ENCODE measurements at regions not wholly inside any gene's neighbourhood (a gene's known extent, or its start where the extent isn't known, plus 50 kb on each side); places are given as distances from the start of the nearest gene placed in this dataset.

GRCh38 chr5:178796165-178796945 lies 63.4 kb upstream of the ZNF354B start:
- TF ChIP-seq CTCF (IDR thresholded peaks at IDR 0.05): no peak
- TF ChIP-seq POLR2A (IDR thresholded peaks at IDR 0.05): no peak
